Spleen (tissue), 7 donors: ENCODE measurements at regions not wholly inside any gene's neighbourhood (a gene's known extent, or its start where the extent isn't known, plus 50 kb on each side); places are given as distances from the start of the nearest gene placed in this dataset.

Source experiments
- POLR2A ChIP-seq, 3 donors: fragments of 450-650 bp; IDR thresholded peaks; one replicate each; pipeline ENCODE4 v1.5.1; 2017; ENCODE audit warnings: antibody characterized with exemption in 3 of 3, mild to moderate bottlenecking in 1 of 3
- TF ChIP-seq, protein P1 (sequence below), 11 experiments: fragments of 200-600 bp in 7 of 11; fragments of 450-650 bp in 4 of 11; sonication (generic) in 4 of 11; IDR thresholded peaks in 8 of 11; conservative IDR thresholded peaks in 3 of 11; 1 replicate in 7 of 11; 2 replicates in 4 of 11; pipeline versions ENCODE4 v1.4.0 to v1.8.0; 2016 to 2021; ENCODE audit warnings: antibody characterized with exemption in 11 of 11, inconsistent platforms in 4 of 11, mild to moderate bottlenecking in 1 of 11
- donor health status: DM: no; HTN: no; CAD: no; lungs with moderate emphysema.
- donor health status: DM: no; HTN: no; CAD: no.
- donor health status: DM: no; HTN: no; CAD: no.

DNA sequence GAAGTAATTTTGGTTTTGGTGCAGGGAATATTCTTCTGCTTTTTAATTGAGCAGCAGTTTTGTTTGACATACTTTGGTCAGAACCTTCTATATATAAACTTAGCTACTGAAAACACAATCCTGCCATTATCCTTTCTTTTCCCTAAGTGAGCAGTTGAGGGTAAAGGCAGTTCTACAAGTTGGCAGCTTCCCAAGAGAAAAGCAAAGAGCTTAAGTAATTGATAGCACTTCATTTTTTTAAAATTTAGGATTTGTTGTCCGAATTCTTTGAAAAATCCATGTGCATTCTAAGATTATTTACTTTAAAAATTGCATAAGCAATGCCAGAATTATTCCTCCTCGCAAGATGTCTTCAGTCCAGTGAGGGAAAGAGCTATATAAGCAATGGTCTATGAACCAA, 1394.1 kb downstream of the FAM181B start:
- TF ChIP-seq, protein P1, sequence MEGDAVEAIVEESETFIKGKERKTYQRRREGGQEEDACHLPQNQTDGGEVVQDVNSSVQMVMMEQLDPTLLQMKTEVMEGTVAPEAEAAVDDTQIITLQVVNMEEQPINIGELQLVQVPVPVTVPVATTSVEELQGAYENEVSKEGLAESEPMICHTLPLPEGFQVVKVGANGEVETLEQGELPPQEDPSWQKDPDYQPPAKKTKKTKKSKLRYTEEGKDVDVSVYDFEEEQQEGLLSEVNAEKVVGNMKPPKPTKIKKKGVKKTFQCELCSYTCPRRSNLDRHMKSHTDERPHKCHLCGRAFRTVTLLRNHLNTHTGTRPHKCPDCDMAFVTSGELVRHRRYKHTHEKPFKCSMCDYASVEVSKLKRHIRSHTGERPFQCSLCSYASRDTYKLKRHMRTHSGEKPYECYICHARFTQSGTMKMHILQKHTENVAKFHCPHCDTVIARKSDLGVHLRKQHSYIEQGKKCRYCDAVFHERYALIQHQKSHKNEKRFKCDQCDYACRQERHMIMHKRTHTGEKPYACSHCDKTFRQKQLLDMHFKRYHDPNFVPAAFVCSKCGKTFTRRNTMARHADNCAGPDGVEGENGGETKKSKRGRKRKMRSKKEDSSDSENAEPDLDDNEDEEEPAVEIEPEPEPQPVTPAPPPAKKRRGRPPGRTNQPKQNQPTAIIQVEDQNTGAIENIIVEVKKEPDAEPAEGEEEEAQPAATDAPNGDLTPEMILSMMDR (IDR thresholded peaks at IDR 0.05 in 8 of 11, conservative IDR thresholded peaks at IDR 0.05 in 3 of 11) = no peak
- TF ChIP-seq POLR2A (IDR thresholded peaks at IDR 0.05) = no peak
